ENCODE measurements at regions not wholly inside any gene's neighbourhood (a gene's known extent, or its start where the extent isn't known, plus 50 kb on each side); places are given as distances from the start of the nearest gene placed in this dataset.
A peak's percentile ranks its signal among the peaks of the same experiment; 100 is the strongest.

DNA sequence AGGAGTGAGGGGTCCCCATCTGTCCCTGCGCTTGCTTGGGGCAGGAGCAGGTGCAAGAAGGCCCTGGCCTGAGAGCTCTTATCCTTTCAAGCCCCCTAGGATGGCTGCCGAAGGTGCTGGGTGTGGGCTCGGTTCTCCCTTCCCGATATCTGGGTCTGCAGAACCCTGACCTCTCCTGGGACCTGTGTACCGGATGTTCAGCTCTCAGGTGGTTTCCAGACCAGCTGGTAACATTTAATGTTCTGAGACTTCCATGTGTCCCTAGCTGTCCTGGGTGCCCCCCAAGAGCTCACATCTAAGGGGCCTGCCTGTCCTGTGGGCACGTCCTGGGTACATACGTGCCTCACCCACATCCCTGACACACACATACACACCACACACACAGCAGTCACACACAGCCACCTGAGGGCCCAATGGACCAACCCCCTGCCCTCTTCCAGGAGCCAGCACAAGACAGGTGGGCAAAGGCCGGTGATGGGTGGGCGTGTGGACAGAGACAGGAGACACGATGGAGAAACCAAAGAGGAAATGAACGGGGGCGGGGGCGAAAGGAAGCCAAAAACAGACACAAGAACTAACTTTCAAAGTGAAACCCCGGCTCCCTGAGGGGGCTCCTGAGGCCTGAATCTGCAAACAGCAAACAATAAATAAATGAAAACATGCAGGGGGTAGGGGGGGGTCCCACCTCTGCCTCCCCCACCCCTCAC, 124.3 kb downstream of the PTPRS start:
- peak; percentile 25 for DNase-seq (ENCODE audit: low spot score)

DNA sequence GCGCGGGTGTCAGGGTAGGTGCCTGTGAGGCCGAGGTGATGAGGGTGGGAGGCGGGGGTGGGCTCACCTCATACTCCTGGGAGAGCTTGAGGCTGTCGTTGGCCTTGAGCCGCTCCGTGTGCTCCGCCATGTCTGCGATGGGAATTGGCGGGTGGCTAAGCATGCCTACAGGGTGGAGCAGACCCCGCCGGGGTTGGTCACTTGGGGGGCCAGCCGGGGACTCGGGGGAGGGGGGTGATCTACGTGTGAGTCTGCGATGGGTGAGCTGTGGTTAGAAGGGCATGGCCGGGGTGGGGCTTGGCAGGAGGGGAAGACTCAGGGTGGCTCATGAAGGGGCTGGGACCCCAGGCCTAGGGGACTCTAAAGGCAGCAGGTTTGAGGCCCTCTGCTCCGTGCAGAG, 125.2 kb downstream of the PTPRS start:
- no peak for DNase-seq (ENCODE audit: low spot score)

DNA sequence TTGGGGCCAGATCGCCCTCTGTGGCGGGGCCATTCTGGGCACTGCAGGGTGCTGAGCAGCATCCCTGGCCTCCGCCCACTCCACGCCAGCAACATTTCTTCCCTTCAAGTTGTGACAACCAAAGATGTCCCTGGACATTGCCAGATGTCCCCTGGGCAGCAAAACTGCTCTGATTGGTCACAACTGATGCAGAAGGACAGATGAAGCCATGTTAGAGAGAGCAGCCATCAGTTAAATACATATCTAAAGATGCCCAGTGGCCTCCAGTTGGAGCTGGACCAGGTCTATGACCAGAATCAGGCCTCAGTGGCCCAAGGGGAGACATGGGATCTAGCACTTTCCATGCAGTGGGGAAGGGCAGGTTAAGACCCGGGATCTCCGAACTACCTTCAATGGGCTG, 125.7 kb downstream of the PTPRS start:
- DNase-seq (ENCODE audit: low spot score), result no peak

DNA sequence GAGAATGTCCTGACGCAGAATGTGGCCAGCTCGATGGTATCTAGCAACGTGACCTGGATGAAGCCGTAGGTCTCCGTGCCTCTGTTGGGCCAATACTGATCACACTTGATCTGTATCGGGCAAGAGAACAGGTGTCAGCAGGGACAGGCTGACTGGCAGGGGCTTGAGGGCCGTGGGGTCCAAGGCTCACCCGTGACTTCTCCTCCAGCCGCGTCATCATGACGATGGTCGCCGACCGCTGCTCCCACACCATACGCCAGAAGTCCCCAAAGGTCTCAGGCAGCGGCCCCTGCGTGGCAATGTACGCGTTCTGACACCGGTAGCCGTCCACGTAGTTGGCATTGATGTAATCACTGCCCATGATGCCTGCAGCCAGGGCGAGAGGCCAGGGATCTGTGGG, 126.2 kb downstream of the PTPRS start:
- no peak for DNase-seq (ENCODE audit: low spot score)

DNA sequence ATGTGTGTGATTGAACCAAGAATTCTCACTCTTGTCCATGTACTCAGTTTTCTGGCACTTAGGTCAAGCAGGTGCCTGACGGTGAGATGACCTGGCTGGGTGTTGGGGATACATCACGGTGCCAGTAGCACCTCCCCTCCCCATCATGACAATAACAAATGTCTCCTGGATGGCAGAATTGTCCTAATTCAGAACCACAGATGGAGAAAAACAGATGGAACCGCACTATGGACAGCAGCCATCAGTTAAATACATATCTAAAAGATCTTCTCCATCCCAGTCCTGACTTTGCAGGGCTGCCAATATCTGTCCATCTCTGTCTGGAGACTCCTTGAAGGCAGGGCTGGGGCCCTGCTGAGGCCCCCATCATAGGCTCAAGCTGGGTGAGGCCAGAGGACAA, 126.9 kb downstream of the PTPRS start:
- DNase-seq (ENCODE audit: low spot score), result no peak

DNA sequence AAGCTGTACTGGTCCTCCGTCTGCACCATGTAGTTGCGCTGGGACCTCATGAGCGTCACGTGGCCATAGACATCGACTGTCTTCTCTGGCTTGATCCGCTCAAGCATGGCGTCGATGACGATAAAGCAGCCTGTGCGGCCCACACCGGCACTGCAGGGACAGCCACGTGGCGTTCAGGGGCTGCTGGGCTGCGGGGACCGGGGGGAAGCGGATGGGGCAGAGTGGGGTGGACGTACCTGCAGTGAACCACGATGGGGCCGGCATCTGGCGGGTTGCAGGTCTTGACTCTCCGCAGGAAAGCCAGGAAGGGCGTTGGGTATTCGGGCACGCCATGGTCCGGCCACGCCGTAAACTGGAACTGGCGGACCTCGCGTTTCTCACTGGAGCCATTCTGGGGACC, 128.5 kb downstream of the PTPRS start:
- no peak for DNase-seq (ENCODE audit: low spot score)

DNA sequence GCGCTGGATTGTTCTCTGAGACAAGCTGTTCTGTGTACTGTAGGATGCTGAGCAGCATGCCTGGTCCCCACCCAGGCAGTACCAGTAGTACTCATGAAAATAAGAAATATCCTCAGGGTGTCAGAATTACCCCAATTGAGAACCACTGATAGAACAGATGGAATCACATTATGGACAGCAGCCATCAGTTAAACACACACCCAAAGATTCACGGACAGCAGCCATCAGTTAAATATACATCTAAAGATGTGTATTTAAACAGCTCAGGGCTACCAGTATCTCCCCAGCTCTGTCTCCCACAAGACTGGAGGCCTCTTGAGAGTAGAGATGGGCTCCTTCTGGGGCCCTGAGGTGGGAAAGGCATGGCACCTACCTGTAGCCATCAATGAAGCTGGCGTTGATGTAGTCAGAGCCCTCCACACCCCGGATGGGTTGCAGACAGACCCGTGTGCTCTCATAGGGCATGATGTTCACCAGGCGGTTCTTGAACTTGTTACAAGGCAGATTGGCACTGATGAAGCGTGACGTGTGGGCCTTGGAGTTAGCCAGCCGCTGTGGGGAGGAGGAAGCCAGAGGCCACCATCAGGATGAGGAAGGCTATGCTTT, 129.3 kb downstream of the PTPRS start:
- no peak for DNase-seq (ENCODE audit: low spot score)

DNA sequence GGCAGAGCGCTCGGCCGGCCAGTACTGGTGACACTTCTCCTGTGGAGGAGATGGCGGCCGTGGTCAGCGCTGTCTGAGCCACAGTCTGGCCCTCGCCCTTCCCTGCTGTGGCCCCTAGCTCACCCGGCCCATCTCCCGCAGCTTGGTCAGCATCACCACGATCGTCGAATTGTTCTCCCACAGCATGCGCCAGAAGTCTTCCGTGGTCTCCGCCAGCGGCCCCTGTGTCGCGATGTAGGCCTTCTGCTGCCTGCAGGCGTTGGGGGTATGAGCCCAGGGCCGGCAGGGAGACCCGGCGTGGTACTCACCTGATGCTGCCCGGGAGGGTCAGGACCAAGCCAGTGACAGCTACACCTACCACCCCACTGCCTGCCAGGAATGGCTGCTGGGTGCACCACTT, 130.1 kb downstream of the PTPRS start:
- no peak for DNase-seq (ENCODE audit: low spot score)

DNA sequence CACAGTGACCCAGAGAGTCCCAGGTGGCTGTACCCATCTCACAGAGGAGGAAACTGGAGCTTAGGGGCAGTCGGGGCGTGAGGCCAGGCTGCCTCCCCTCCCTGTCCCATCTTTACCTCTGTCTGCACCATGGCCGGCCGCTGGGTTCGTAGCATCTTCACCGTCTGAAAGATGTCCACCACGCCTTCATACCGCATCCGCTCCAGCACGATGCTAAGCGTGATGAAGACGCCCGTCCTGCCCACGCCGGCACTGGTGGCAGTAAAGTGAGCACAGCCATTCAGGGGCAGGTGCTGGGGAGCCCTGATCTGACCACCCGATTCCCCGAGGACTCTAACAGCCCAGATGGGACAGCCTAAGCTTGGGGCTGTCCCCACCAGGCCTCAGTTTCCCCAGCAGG, 132.8 kb downstream of the PTPRS start:
- DNase-seq (ENCODE audit: low spot score), result no peak

DNA sequence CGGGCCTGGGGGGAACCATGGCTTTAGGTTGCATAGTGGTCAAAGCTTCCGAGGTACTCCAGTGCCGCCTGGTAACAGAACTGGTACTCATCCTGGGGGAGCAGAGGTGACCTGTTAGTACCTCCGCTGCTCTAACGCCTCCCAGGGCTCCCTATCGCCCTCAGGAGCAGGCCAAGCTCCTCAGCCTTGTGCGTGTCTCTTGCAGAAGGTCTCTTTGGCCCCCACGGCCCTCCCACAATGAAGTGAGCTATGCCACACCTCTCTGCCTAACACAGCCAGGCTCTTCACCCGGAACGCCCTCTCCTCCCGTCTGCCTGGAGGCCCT, 133.9 kb downstream of the PTPRS start:
- no peak for DNase-seq (ENCODE audit: low spot score)

DNA sequence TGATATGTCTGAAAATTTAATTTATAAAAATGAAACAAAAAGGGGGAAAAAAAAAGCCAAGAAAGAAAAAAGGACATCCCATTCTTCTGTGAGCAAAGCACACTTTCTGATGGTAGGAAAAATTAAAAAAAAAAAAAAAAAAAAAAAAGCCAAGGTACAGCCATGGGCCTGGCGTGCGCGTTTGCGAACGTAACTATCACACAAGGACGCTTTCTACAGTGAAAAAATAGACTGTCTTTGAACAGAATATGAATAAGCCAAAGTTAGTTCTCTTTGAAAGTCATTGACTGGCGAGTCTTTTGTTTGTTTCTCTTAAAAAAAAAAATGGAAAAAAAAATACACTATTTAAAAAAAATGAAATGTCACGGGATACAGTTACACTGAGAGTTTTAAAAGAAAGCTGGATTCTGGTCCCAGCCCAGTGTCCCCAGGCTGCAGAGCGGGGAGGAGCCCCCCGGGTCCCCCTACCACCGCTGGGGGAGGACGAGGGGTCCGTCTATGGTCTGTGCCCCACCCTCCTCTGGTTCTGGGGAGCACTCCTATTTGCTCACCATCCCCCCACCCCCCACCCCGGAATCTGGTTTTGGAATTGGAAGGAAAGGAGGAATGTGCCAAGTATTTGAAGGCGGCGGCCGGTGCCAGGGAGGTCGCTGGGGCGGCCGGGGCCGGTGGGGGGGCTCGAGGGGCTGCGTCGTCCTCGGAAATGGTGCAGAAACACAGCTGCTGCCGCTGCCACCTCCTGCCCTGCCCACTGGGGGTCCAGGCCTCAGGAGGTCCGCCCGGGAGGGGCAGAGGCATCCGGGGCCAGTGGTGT, 134.5 kb downstream of the PTPRS start:
- no peak for DNase-seq (ENCODE audit: low spot score)

DNA sequence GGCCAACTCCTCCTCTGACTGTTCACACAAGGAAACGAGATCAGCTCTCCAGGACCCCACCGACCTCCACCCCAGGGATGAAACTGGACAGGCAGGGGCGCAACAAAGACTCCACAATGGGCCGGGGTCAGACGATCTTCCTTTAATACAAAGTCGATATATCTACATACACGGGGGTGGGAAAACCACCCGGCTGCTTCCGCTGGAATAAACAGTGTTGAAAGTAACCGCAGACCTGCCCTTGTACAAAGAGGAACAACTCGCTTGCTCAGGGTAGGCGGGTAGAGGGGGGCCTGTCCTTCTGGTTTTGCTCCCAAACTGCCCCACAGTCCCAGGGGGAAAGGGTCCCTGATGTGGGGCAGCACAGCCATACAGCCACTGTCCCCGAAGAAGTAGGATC, 135.2 kb downstream of the PTPRS start:
- DNase-seq (ENCODE audit: low spot score), result no peak

DNA sequence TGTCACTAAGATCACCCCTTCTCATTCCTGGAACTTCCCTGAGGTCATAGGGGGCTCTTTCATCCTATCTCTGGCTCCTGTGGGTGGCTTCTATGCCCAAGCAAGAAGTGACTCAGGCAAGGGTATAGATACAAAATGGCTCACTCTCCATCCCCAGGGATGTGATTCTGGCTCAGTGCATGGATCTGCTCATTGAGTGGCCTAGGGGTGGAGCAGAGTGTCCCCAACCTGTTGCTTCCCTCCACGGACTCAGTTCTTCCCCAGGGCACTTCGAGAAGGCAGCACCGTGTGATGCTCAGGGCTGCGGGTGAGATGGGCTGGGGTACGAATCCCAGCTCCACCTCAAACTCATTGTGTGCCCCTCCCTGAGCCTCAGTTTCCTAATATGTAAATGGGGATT, 136.4 kb downstream of the PTPRS start:
- no peak for DNase-seq (ENCODE audit: low spot score)
